ENCODE measurements at regions not wholly inside any gene's neighbourhood (a gene's known extent, or its start where the extent isn't known, plus 50 kb on each side); places are given as distances from the start of the nearest gene placed in this dataset.

DNA sequence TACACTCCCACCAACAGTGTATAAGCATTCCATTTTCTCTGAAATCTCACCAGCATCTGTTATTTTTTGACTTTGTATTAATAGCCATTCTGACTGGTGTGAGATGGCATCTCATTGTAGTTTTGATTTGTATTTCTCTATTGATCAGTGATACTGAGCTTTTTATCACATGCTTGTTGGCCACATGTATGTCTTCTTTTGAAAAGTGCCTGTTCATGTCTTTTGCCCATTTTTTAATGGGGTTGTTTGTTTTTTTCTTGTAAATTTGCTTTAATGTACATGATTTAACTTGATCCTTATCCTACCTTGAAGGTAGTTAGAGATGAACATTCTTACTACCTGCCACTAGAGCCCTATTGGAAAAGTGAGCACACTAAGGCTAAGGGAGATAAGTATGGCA, 151.2 kb upstream of the KIF2A start:
- TF ChIP-seq, protein P1, sequence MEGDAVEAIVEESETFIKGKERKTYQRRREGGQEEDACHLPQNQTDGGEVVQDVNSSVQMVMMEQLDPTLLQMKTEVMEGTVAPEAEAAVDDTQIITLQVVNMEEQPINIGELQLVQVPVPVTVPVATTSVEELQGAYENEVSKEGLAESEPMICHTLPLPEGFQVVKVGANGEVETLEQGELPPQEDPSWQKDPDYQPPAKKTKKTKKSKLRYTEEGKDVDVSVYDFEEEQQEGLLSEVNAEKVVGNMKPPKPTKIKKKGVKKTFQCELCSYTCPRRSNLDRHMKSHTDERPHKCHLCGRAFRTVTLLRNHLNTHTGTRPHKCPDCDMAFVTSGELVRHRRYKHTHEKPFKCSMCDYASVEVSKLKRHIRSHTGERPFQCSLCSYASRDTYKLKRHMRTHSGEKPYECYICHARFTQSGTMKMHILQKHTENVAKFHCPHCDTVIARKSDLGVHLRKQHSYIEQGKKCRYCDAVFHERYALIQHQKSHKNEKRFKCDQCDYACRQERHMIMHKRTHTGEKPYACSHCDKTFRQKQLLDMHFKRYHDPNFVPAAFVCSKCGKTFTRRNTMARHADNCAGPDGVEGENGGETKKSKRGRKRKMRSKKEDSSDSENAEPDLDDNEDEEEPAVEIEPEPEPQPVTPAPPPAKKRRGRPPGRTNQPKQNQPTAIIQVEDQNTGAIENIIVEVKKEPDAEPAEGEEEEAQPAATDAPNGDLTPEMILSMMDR (IDR thresholded peaks at IDR 0.05): no peak
- TF ChIP-seq POLR2A (IDR thresholded peaks at IDR 0.05): no peak

Measured in body of pancreas (tissue), 4 donors.